Thymus (tissue), 11 donors: ENCODE measurements at regions not wholly inside any gene's neighbourhood (a gene's known extent, or its start where the extent isn't known, plus 50 kb on each side); places are given as distances from the start of the nearest gene placed in this dataset.

Experiments used
- DNase-seq, 9 donors: peaks; one replicate each; pipeline ENCODE4 v3.0.0-alpha.2; 2013; ENCODE audit warnings: low spot score in 9 of 9, low read depth in 6 of 9, missing footprints in 1 of 9
- H3K27ac ChIP-seq, 2 donors: one replicate each; pipeline ENCODE4 v1.5.1; 2013; ENCODE audit warnings: control low read depth in 1 of 2, low read depth in 1 of 2, low read length in 1 of 2, mild to moderate bottlenecking in 1 of 2, moderate library complexity in 1 of 2
- H3K27me3 ChIP-seq, 2 donors: one replicate each; pipeline ENCODE4 v1.5.1; 2013; ENCODE audit warnings: low read length in 1 of 2; ENCODE audit not compliant: control insufficient read depth in 2 of 2, insufficient read depth in 1 of 2
- H3K36me3 ChIP-seq, 2 donors: one replicate each; pipeline ENCODE4 v1.5.1; 2013; ENCODE audit warnings: low read length in 1 of 2, mild to moderate bottlenecking in 1 of 2, moderate library complexity in 1 of 2; ENCODE audit not compliant: control insufficient read depth in 2 of 2, insufficient read depth in 2 of 2
- H3K4me1 ChIP-seq, 2 donors: one replicate each; pipeline ENCODE4 v1.5.1; 2013; ENCODE audit warnings: low read length in 2 of 2; ENCODE audit not compliant: control insufficient read depth in 2 of 2, insufficient read depth in 2 of 2
- H3K4me3 ChIP-seq, 2 donors: one replicate each; pipeline ENCODE4 v1.5.1; 2013; ENCODE audit warnings: low read length in 2 of 2, control low read depth in 1 of 2, mild to moderate bottlenecking in 1 of 2
- H3K9me3 ChIP-seq, 2 donors: one replicate each; pipeline ENCODE4 v1.5.1; 2013; ENCODE audit warnings: low read length in 1 of 2, mild to moderate bottlenecking in 1 of 2; ENCODE audit not compliant: control insufficient read depth in 2 of 2, insufficient read depth in 1 of 2
- WGBS: extraction: QIAGEN DNeasy Blood & Tissue Kit; methylation state at CpG from one replicate; pipeline ENCODE4 v1.1.7; 2013; 5-methylcytosine and 5-hydroxymethylcytosine counted together
- donor health status: healthy.

DNA sequence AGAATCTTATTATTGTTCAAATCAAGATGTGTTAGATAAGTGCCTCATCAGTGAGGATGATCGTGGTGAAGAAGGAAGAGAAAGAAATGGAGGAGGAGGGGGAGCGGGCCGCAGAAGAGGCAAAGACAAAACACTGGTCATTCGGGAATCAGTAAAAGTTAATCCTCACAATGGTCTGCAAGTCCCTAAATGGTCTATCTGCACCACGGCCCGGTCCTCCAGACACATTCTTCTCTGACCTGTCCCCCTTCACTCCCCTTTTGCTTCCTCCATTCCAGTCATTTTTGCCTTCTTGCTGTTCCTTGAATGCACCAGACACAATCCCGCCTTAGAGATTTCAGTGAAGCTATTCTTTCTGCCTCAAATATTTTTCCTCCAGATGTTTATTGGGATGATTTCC, 240.1 kb upstream of the ADGRL2 start:
- no peak overlapping the region for H3K4me3 ChIP-seq
- H3K4me1 ChIP-seq, result no peaks in the 10 kb centered on the region
- no peaks in the 10 kb centered on the region for H3K9me3 ChIP-seq
- WGBS, result 96% methylated on average over 7 of the region's 7 CpGs
- DNase-seq, result no peak
- no peaks in the 10 kb centered on the region for H3K36me3 ChIP-seq
- no peak overlapping the region for H3K27ac ChIP-seq
- no peaks in the 10 kb centered on the region for H3K27me3 ChIP-seq

DNA sequence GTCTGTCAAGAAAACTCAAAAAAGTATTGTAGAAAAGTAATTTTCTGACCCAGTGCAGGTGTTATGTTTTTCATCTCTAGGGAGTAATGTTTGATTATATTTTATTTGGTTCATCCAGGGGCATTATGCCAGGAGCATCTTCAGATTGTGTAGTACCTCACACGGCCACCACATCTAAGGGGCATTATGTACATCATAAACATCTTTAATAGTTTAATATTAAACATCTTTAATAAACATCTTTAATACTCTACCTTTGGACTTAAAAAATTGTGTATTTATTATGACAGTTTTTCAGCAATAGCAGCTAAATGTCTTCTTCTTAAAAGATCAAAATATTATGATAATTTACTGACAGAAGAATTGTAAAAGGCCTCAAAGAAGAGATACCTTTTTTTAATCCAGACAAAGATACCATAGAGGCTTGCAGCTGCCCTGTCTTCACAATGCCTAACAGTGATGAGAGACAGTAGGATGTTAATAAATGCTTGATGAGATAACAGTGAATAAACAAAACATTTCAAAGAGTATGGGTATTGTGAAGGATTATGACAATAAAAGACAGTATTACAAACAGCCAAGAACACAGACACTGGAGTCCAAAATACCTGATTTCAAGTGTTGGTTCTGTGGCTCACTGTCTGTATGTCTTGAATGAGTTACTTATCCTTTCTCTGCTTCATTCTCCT, 240.9 kb upstream of the ADGRL2 start:
- no peak overlapping the region for H3K4me3 ChIP-seq
- no peaks in the 10 kb centered on the region for H3K4me1 ChIP-seq
- no peaks in the 10 kb centered on the region for H3K36me3 ChIP-seq
- no peaks in the 10 kb centered on the region for H3K27me3 ChIP-seq
- WGBS, result 78% methylated on average over 1 of the region's 1 CpG
- H3K27ac ChIP-seq, result no peak overlapping the region
- DNase-seq, result no peak
- H3K9me3 ChIP-seq, result no peaks in the 10 kb centered on the region

DNA sequence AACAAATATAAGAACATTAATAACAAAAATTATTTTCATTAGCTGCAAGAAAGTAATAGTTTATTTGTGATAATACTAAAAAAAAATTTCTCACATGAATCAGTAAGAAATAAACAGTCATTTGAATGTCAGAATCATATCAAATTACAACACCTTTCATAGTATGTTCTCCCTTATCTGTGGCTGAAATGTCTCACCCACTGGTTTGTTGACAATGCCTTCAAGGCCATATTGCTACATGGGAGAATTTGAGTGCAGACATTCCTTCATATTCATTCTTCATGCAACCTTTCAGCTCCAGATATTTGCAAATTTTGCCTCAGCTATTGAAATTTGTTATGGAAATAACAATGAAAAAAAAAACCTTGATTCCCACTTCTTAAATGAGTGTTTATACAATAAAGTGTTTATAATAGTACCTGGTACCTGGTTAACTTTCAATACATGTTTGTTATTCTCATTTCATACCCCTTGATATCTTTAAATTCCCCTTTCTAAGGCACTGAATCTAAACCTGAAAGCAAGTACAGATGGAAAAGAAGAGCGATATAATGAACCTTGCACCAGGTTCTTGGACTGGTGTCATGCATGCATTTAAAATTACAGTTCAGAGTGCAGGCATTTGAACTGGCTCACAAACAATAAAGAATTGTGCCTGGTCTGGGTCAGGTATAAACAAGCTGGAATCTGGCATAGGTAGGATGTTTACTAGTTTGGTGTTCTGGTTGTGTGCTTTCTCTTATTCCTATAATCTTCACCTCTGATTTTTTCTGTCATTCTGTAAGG, 242.2 kb upstream of the ADGRL2 start:
- H3K4me1 ChIP-seq, result no peaks in the 10 kb centered on the region
- DNase-seq, result no peak
- no peak overlapping the region for H3K27ac ChIP-seq
- H3K4me3 ChIP-seq, result no peak overlapping the region
- H3K36me3 ChIP-seq, result no peaks in the 10 kb centered on the region
- no peaks in the 10 kb centered on the region for H3K27me3 ChIP-seq
- 96% methylated on average over 1 of the region's 1 CpG for WGBS
- H3K9me3 ChIP-seq, result no peaks in the 10 kb centered on the region

DNA sequence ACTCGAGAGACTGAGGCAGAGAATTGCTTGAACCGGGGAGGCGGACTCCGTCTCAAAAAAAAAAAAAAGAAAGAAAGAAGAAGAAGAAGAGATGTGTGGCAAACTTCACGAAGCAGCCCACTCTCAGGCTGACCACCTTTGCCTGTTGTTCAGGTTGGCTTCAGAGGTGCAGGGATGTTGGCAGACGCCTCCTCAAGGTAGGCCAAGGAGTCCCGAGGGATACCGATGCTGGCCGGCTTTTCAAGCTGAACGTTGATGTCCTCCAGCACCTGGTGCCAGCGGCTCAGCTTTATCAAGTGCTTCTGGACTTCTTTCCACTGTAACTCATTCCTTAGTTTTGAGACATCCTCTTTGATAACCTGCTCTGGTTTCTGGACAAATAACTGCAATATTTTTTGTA, 243.8 kb upstream of the ADGRL2 start:
- 97% methylated on average over 11 of the region's 11 CpGs for WGBS
- no peaks in the 10 kb centered on the region for H3K27me3 ChIP-seq
- H3K4me3 ChIP-seq, result no peak overlapping the region
- H3K36me3 ChIP-seq, result no peaks in the 10 kb centered on the region
- no peaks in the 10 kb centered on the region for H3K4me1 ChIP-seq
- H3K9me3 ChIP-seq, result no peaks in the 10 kb centered on the region
- H3K27ac ChIP-seq, result no peak overlapping the region
- DNase-seq, result no peak

DNA sequence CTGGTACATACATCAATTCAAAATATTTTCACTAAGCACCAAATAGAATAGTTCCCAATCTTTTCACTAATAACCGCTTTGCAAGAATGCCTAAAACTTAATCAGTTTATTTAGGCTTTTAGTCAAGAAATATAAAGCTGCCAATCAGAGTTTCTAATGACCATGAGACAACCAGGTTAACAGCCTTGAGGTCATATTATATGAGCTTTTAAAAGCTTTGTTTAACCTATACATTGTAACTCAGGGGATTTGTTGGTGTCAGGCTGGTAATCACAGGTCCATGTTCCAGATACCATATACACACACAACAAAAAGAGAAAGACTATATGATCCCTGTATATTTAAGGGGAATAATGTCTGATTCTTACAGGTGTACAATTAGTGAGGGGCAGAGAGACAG, 246.2 kb upstream of the ADGRL2 start:
- Histone ChIP-seq H3K4me3 (no peak overlapping the region), H3K36me3 (no peaks in the 10 kb centered on the region), H3K27me3 (no peaks in the 10 kb centered on the region), H3K4me1 (no peaks in the 10 kb centered on the region), H3K9me3 (no peaks in the 10 kb centered on the region), H3K27ac (no peak overlapping the region)
- 97% methylated on average over 1 of the region's 1 CpG for WGBS
- DNase-seq, result no peak

DNA sequence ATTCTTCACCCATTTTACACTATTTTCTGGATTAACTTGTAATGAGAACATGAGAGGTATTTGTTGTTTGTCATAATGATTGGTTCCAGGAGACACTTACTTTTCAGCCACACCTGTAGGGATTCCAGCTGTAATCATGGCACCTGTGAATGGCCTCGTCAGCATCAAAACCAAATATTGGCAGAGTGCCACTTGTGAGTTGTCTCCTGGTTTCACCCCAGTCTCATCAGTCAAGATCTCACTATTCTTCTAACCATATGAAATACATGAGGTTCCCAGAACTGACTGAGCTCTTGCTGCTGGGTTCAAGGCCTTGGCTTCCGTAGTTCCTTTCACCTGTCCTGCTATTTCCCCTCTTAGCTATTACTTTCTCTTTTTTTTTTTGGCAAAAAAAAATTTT, 246.6 kb upstream of the ADGRL2 start:
- WGBS, result 89% methylated on average over 2 of the region's 2 CpGs
- DNase-seq, result no peak
- H3K4me3 ChIP-seq, result no peak overlapping the region
- H3K27me3 ChIP-seq, result no peaks in the 10 kb centered on the region
- H3K27ac ChIP-seq, result no peak overlapping the region
- H3K36me3 ChIP-seq, result no peaks in the 10 kb centered on the region
- no peaks in the 10 kb centered on the region for H3K9me3 ChIP-seq
- H3K4me1 ChIP-seq, result no peaks in the 10 kb centered on the region

DNA sequence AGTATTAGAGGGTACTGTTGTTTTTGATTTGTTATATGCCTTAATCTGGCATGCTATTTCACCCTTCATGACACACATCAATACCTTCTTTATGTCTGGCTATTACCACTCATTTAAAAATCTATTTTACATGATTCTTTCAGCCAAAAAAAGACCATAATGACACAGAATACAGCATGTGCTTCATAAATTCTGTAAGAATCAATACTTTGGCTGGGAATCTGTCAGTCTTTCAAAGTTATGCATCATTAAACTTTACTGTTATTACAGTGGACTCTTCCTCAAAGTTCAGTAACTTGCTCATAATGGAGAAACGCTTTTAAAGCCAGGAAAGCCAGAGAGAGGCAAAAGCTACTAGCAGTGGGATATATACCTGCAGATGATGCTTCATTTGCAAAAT, 247.2 kb upstream of the ADGRL2 start:
- H3K27me3 ChIP-seq, result no peaks in the 10 kb centered on the region
- no peak overlapping the region for H3K27ac ChIP-seq
- DNase-seq, result no peak
- H3K36me3 ChIP-seq, result no peaks in the 10 kb centered on the region
- no peaks in the 10 kb centered on the region for H3K4me1 ChIP-seq
- no peak overlapping the region for H3K4me3 ChIP-seq
- no peaks in the 10 kb centered on the region for H3K9me3 ChIP-seq
- 94% methylated on average over 1 of the region's 1 CpG for WGBS

DNA sequence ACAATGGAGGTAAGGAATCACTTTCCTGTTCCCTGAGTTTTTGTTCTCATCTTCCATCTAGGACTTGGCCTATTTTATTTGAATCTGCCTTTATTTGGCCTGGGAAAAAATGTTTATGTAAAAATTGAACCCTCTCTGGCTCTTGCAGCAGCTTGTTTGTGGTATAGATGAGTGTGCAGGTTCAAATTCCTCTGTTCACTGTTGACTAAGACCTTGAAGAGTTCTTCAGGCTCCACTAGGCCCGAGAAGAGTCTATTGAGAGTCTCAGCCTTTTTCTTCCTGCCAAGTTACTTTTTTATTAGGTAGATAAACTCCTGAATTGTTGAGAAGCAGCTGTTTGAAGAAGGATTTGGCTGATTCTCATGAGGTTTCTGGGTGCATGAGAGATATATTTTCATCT, 248.8 kb upstream of the ADGRL2 start:
- Histone ChIP-seq H3K36me3 (no peaks in the 10 kb centered on the region), H3K27ac (no peak overlapping the region), H3K27me3 (no peaks in the 10 kb centered on the region), H3K9me3 (no peaks in the 10 kb centered on the region), H3K4me3 (no peak overlapping the region), H3K4me1 (no peaks in the 10 kb centered on the region)
- WGBS, result 95% methylated on average over 1 of the region's 1 CpG
- no peak for DNase-seq

DNA sequence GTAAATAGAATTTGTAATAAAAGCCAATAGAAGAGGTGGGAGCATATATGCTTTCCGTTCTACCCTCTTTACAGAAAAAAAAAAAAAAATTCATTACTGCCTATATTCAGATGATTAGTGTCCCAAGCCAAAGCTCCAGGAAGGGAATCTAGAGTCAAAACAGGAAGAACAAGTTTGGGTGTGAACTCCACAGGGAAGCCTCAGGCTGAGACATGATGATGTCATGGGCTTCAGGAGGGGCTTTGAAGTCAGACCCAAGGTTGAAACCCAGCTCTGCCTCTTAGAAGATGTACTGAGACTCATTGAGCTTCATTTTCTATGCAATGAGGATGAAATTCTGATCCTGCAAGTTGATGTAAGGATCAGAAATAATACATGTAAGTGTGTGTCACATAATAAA, 250.0 kb upstream of the ADGRL2 start:
- no peak overlapping the region for H3K27ac ChIP-seq
- no peak for DNase-seq
- WGBS, result 93% methylated on average over 1 of the region's 1 CpG

More for the DNA sequence above, 250.0 kb upstream of the ADGRL2 start:
- Histone ChIP-seq H3K36me3 (no peaks in the 10 kb centered on the region), H3K4me3 (no peak overlapping the region), H3K9me3 (no peaks in the 10 kb centered on the region), H3K4me1 (no peaks in the 10 kb centered on the region), H3K27me3 (no peaks in the 10 kb centered on the region)
